Vagina (tissue), 2 donors: ENCODE measurements at regions not wholly inside any gene's neighbourhood (a gene's known extent, or its start where the extent isn't known, plus 50 kb on each side); places are given as distances from the start of the nearest gene placed in this dataset.

Source experiments
- POLR2AphosphoS5 ChIP-seq, 2 donors: sonication (generic); formaldehyde crosslinking; IDR thresholded peaks; one replicate each; pipeline ENCODE4 v1.9.0; 2017; ENCODE audit warnings: antibody characterized with exemption in 2 of 2, mild to moderate bottlenecking in 2 of 2, low read depth in 1 of 2; ENCODE audit not compliant: insufficient read depth in 1 of 2
- TF ChIP-seq, protein P1 (sequence below), 3 experiments: fragments of 450-650 bp in 2 of 3; fragments of 200-600 bp in 1 of 3; sonication (generic) in 1 of 3; IDR thresholded peaks; one replicate each; pipeline ENCODE4 v1.5.1; 2017 to 2019; ENCODE audit warnings: antibody characterized with exemption in 3 of 3, mild to moderate bottlenecking in 2 of 3, moderate library complexity in 2 of 3

DNA sequence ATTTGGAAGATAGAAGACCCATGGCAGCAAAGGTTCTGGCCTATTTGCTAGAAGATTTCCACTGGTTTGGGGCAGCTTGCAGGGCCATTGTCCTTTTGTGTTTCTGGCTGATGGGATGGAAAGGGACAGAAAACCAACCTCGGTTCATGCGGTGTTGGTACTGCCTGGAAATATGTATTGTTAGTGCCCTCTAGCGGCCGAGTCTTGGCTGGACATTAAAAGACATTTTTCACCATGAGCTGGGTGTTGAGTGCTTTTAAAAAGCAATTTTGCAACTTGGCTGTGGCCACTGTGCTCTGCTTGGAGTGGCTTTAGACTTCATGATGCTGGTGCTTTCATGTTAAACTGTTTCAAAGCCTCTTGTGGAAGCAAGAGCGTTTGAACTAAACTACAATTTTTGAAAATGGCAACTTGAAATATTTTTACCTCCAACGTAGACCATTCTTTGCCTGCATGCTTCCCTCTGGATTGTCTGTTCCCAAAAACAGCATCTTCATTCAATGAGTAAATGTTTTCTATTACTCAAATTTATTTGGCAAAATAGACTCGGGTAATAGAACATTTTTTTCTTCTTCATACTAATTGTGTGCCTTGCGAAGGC, 102.7 kb upstream of the TBX5 start:
- TF ChIP-seq, protein P1, sequence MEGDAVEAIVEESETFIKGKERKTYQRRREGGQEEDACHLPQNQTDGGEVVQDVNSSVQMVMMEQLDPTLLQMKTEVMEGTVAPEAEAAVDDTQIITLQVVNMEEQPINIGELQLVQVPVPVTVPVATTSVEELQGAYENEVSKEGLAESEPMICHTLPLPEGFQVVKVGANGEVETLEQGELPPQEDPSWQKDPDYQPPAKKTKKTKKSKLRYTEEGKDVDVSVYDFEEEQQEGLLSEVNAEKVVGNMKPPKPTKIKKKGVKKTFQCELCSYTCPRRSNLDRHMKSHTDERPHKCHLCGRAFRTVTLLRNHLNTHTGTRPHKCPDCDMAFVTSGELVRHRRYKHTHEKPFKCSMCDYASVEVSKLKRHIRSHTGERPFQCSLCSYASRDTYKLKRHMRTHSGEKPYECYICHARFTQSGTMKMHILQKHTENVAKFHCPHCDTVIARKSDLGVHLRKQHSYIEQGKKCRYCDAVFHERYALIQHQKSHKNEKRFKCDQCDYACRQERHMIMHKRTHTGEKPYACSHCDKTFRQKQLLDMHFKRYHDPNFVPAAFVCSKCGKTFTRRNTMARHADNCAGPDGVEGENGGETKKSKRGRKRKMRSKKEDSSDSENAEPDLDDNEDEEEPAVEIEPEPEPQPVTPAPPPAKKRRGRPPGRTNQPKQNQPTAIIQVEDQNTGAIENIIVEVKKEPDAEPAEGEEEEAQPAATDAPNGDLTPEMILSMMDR (IDR thresholded peaks at IDR 0.05): peak; percentile 47 to 80 (median 57)
- TF ChIP-seq POLR2AphosphoS5 (IDR thresholded peaks at IDR 0.05; ENCODE audit: insufficient read depth in 1 of 2, low read depth in 1 of 2): no peak
